HepG2 (cell line): ENCODE measurements at regions not wholly inside any gene's neighbourhood (a gene's known extent, or its start where the extent isn't known, plus 50 kb on each side); places are given as distances from the start of the nearest gene placed in this dataset.

Experiments
- CREB1 ChIP-seq, 2 experiments: fragments of 450-650 bp in 1 of 2; IDR thresholded peaks; 2 replicates each; pipeline ENCODE4 v1.6.1; 2016 to 2017; ENCODE audit warnings: control low read depth in 1 of 2, mild to moderate bottlenecking in 1 of 2, missing compliant biosample characterization in 1 of 2, missing genetic modification characterization in 1 of 2
- ONECUT2 ChIP-seq: sonication (generic); formaldehyde crosslinking; IDR thresholded peaks from 2 replicates; pipeline ENCODE4 v1.4.0; 2020; ENCODE audit warnings: missing genetic modification reagents
- POGZ ChIP-seq: sonication (generic); formaldehyde crosslinking; IDR thresholded peaks from 2 replicates; pipeline ENCODE4 v1.4.0; 2020; ENCODE audit warnings: mild to moderate bottlenecking, missing genetic modification reagents
- SALL2 ChIP-seq: sonication (generic); formaldehyde crosslinking; IDR thresholded peaks from 2 replicates; pipeline ENCODE4 v1.8.1; 2023; ENCODE audit warnings: mild to moderate bottlenecking, missing genetic modification reagents, inconsistent platforms
- SP140L ChIP-seq: sonication (generic); formaldehyde crosslinking; IDR thresholded peaks from 2 replicates; pipeline ENCODE4 v1.4.0; 2020; ENCODE audit warnings: missing genetic modification reagents, borderline replicate concordance
- ZFX ChIP-seq: sonication (generic); formaldehyde crosslinking; IDR thresholded peaks from 2 replicates; pipeline ENCODE4 v1.4.0; 2020; ENCODE audit warnings: mild to moderate bottlenecking, low read depth, missing genetic modification reagents, moderate library complexity
- ZNF263 ChIP-seq: sonication (generic); formaldehyde crosslinking; IDR thresholded peaks from 2 replicates; pipeline ENCODE4 v1.4.0; 2020; ENCODE audit warnings: missing genetic modification reagents
- ZNF550 ChIP-seq: sonication (generic); formaldehyde crosslinking; IDR thresholded peaks from 2 replicates; pipeline ENCODE4 v1.4.0; 2020; ENCODE audit warnings: mild to moderate bottlenecking, missing genetic modification reagents, borderline replicate concordance
- TF ChIP-seq, protein P1 (sequence below): sonication (generic); formaldehyde crosslinking; IDR thresholded peaks from 2 replicates; pipeline ENCODE4 v1.4.0; 2020; ENCODE audit warnings: missing genetic modification reagents, mild to moderate bottlenecking, borderline replicate concordance
- TF ChIP-seq, protein P2 (sequence below): IDR thresholded peaks from 2 replicates; pipeline ENCODE4 v1.6.1; 2016; ENCODE audit warnings: mild to moderate bottlenecking
- TF ChIP-seq, protein P3 (sequence below), 2 experiments: sonication (generic) in 1 of 2; formaldehyde crosslinking in 1 of 2; IDR thresholded peaks; 2 replicates each; pipeline versions ENCODE4 v1.4.0 to v1.6.1; 2018 to 2020; ENCODE audit warnings: missing genetic modification reagents in 2 of 2, borderline replicate concordance in 1 of 2, low read depth in 1 of 2, mild to moderate bottlenecking in 1 of 2, missing biosample characterization in 1 of 2
- TF ChIP-seq, protein P4 (sequence below): IDR thresholded peaks from 2 replicates; pipeline ENCODE4 v1.6.1; 2018; ENCODE audit warnings: missing genetic modification reagents, mild to moderate bottlenecking, missing compliant biosample characterization
- TF ChIP-seq, protein P5 (sequence below): sonication (generic); formaldehyde crosslinking; IDR thresholded peaks from 2 replicates; pipeline ENCODE4 v1.5.1; 2020; ENCODE audit warnings: mild to moderate bottlenecking, missing genetic modification reagents, borderline replicate concordance

DNA sequence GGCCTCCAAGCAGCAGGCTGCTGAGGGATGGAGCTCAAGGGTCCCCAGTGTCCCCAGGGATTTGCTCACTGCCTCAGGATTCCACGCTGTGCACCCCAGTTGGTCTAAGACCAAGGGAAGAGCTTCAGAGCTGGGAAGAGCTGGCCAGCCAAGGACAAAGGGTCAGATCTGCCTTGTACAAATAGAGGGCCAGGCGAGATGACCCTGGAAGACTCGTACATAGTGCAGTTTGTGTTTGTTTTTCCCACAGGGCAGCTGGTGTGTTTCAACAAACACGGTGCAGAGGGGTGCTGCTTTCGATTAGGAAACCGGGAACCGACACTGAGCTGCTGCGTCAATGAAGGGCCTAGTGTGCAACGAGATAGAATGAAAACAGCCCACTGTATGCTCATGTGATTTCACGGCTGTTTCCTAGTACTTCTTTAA lies 56.1 kb upstream of the TRPM1 start (continued):
- TF ChIP-seq, protein P1, sequence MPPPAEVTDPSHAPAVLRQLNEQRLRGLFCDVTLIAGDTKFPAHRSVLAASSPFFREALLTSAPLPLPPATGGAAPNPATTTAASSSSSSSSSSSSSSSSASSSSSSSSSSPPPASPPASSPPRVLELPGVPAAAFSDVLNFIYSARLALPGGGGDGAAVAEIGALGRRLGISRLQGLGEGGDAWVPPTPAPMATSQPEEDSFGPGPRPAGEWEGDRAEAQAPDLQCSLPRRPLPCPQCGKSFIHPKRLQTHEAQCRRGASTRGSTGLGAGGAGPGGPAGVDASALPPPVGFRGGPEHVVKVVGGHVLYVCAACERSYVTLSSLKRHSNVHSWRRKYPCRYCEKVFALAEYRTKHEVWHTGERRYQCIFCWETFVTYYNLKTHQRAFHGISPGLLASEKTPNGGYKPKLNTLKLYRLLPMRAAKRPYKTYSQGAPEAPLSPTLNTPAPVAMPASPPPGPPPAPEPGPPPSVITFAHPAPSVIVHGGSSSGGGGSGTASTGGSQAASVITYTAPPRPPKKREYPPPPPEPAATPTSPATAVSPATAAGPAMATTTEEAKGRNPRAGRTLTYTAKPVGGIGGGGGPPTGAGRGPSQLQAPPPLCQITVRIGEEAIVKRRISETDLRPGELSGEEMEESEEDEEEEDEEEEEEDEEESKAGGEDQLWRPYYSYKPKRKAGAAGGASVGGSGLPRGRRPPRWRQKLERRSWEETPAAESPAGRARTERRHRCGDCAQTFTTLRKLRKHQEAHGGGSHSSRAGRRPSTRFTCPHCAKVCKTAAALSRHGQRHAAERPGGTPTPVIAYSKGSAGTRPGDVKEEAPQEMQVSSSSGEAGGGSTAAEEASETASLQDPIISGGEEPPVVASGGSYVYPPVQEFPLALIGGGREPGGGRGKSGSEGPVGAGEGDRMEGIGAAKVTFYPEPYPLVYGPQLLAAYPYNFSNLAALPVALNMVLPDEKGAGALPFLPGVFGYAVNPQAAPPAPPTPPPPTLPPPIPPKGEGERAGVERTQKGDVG (CRISPR knock-in tag), result 0 out of 2 replicates have a peak, but pooled peaks have one; percentile 49
- TF ChIP-seq ZNF550 (CRISPR knock-in tag) (no peak), POGZ (CRISPR knock-in tag) (peak; percentile 91), ONECUT2 (CRISPR knock-in tag) (peak; percentile 61; the same call in 1 of the 2 replicates), CREB1 (IDR thresholded peaks at IDR 0.05) (0 out of 2 replicates have a peak, but pooled peaks have one; percentile 13), CREB1 (CRISPR knock-in tag; IDR thresholded peaks at IDR 0.05) (peak; percentile 79), ZNF263 (CRISPR knock-in tag) (peak; percentile 54), SALL2 (CRISPR knock-in tag) (peak; percentile 48; the same call in 1 of the 2 replicates), ZFX (CRISPR knock-in tag) (peak; percentile 90), SP140L (CRISPR knock-in tag) (no peak)
- TF ChIP-seq, protein P2, sequence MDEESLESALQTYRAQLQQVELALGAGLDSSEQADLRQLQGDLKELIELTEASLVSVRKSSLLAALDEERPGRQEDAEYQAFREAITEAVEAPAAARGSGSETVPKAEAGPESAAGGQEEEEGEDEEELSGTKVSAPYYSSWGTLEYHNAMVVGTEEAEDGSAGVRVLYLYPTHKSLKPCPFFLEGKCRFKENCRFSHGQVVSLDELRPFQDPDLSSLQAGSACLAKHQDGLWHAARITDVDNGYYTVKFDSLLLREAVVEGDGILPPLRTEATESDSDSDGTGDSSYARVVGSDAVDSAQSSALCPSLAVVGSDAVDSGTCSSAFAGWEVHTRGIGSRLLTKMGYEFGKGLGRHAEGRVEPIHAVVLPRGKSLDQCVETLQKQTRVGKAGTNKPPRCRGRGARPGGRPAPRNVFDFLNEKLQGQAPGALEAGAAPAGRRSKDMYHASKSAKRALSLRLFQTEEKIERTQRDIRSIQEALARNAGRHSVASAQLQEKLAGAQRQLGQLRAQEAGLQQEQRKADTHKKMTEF, result peak; percentile 83
- TF ChIP-seq, protein P3, sequence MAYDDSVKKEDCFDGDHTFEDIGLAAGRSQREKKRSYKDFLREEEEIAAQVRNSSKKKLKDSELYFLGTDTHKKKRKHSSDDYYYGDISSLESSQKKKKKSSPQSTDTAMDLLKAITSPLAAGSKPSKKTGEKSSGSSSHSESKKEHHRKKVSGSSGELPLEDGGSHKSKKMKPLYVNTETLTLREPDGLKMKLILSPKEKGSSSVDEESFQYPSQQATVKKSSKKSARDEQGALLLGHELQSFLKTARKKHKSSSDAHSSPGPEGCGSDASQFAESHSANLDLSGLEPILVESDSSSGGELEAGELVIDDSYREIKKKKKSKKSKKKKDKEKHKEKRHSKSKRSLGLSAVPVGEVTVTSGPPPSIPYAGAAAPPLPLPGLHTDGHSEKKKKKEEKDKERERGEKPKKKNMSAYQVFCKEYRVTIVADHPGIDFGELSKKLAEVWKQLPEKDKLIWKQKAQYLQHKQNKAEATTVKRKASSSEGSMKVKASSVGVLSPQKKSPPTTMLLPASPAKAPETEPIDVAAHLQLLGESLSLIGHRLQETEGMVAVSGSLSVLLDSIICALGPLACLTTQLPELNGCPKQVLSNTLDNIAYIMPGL (CRISPR knock-in tag; IDR thresholded peaks at IDR 0.05; ENCODE audit: borderline replicate concordance in 1 of 2, low read depth in 1 of 2), result peak in 1 of 2 experiments; percentile 58; a peak in 1 of 4 replicates
- TF ChIP-seq, protein P4, sequence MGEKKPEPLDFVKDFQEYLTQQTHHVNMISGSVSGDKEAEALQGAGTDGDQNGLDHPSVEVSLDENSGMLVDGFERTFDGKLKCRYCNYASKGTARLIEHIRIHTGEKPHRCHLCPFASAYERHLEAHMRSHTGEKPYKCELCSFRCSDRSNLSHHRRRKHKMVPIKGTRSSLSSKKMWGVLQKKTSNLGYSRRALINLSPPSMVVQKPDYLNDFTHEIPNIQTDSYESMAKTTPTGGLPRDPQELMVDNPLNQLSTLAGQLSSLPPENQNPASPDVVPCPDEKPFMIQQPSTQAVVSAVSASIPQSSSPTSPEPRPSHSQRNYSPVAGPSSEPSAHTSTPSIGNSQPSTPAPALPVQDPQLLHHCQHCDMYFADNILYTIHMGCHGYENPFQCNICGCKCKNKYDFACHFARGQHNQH (CRISPR knock-in tag), result peak; percentile 97
- TF ChIP-seq, protein P5, sequence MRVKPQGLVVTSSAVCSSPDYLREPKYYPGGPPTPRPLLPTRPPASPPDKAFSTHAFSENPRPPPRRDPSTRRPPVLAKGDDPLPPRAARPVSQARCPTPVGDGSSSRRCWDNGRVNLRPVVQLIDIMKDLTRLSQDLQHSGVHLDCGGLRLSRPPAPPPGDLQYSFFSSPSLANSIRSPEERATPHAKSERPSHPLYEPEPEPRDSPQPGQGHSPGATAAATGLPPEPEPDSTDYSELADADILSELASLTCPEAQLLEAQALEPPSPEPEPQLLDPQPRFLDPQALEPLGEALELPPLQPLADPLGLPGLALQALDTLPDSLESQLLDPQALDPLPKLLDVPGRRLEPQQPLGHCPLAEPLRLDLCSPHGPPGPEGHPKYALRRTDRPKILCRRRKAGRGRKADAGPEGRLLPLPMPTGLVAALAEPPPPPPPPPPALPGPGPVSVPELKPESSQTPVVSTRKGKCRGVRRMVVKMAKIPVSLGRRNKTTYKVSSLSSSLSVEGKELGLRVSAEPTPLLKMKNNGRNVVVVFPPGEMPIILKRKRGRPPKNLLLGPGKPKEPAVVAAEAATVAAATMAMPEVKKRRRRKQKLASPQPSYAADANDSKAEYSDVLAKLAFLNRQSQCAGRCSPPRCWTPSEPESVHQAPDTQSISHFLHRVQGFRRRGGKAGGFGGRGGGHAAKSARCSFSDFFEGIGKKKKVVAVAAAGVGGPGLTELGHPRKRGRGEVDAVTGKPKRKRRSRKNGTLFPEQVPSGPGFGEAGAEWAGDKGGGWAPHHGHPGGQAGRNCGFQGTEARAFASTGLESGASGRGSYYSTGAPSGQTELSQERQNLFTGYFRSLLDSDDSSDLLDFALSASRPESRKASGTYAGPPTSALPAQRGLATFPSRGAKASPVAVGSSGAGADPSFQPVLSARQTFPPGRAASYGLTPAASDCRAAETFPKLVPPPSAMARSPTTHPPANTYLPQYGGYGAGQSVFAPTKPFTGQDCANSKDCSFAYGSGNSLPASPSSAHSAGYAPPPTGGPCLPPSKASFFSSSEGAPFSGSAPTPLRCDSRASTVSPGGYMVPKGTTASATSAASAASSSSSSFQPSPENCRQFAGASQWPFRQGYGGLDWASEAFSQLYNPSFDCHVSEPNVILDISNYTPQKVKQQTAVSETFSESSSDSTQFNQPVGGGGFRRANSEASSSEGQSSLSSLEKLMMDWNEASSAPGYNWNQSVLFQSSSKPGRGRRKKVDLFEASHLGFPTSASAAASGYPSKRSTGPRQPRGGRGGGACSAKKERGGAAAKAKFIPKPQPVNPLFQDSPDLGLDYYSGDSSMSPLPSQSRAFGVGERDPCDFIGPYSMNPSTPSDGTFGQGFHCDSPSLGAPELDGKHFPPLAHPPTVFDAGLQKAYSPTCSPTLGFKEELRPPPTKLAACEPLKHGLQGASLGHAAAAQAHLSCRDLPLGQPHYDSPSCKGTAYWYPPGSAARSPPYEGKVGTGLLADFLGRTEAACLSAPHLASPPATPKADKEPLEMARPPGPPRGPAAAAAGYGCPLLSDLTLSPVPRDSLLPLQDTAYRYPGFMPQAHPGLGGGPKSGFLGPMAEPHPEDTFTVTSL, result peak; percentile 97
